Activated T-helper 17 cell treated with anti-CD3 and anti-CD28 coated beads, Interleukin-2, amount 50 U/mL, for 72 hours (primary cell): ENCODE measurements at regions not wholly inside any gene's neighbourhood (a gene's known extent, or its start where the extent isn't known, plus 50 kb on each side); places are given as distances from the start of the nearest gene placed in this dataset.
"Not testable (repeated sequence)": the region's sequence is repeated elsewhere in the genome, so short reads cannot be mapped to it uniquely, and the experiment has no call there.

Experiments used
- ATAC-seq: fragments of 150-1000 bp; cut with Tn5 transposase; replicated peaks from 2 replicates; pipeline ENCODE4 v1.10.0; 2021; ENCODE audit warnings: mild to moderate bottlenecking, moderate library complexity
- H3K27ac Mint-ChIP-seq: one replicate; pipeline ENCODE4 v1.8.0; 2022; ENCODE audit warnings: mixed read lengths
- H3K27me3 Mint-ChIP-seq: one replicate; pipeline ENCODE4 v1.8.0; 2022; ENCODE audit warnings: mixed read lengths
- H3K36me3 Mint-ChIP-seq: one replicate; pipeline ENCODE4 v1.8.0; 2022; ENCODE audit warnings: low read depth, mild to moderate bottlenecking, mixed read lengths
- H3K4me1 Mint-ChIP-seq: one replicate; pipeline ENCODE4 v1.8.0; 2022; ENCODE audit warnings: mixed read lengths
- H3K4me3 Mint-ChIP-seq: one replicate; pipeline ENCODE4 v1.8.0; 2022; ENCODE audit warnings: mild to moderate bottlenecking, mixed read lengths
- H3K9me3 Mint-ChIP-seq: one replicate; pipeline ENCODE4 v1.8.0; 2022; ENCODE audit warnings: mixed read lengths

DNA sequence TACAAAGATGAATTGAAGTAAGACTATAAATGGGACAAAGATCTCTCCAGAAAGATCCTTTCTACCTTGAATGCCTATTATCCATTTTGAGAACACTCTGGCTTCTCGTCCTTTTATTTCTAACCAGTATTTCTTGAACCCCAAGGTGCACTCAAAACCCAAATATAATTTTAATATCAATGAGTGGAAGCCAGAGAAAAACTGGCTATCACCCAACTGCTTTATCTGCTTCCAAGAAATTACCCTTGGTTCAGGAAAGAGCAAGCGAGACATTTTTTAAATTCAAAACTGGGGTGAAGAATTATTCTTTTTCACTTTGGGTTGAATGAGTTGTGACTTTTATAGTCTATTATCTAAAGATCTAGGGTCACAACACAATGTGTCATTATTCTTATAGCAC lies 221.3 kb downstream of the PTH2R start:
- Mint-ChIP-seq H3K4me3 (no peak overlapping the region), H3K36me3 (no peaks in the 10 kb centered on the region), H3K9me3 (no peaks in the 10 kb centered on the region), H3K27me3 (no peaks in the 10 kb centered on the region), H3K4me1 (no peaks in the 10 kb centered on the region), H3K27ac (no peak overlapping the region)
- no peak for ATAC-seq

DNA sequence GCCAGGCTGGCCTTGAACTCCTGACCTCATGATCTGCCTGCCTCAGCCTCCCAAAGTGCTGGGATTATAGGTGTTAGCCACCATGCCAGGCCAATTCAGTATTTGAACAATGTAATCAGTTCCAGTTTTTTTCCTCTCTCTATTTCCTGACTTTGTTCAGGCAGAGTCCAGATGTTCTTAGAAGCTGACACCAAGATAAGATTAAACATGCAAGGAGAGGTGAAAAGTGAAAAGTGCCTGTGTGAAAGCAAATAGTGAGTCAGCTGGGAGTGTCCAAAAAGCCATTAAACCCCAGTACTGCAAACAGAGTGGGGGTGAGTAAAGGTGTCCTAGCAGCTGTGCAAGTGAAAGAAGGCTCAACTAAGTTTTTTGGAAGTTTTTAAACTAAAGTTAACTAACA lies 231.5 kb downstream of the PTH2R start:
- no peak overlapping the region for H3K27ac Mint-ChIP-seq

DNA sequence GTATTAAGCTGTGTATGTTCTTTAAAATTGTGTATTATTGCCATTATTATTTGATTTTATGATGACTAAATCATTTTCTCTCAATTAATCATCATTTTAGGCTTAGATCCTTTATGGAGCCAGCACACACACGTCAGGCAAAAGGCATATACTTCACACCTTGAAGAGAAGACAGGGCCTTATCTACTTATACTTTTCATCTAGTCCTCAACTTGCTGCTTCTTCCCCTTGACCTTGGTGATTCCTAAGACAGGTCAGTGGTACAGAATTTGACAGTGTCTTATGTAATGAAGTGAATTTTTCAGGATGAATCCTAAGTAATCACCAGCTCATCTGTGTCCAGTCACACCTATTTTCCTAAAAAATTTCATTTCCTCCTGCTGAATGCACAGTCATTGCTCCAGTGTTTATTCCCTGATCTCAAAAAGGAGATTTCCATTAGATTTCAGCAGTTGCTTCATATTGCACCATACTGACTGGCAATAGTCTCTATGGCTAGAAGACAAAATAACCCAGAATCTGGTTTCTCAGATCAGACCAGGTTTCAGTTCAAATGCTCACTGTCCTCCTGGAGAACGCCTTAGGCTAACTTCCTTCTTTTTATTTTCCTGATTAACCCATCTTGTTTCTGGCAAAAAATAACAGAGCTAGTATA lies 235.7 kb downstream of the PTH2R start:
- ATAC-seq = no peak
- no peaks in the 10 kb centered on the region for H3K27me3 Mint-ChIP-seq

More for the DNA sequence above, 231.5 kb downstream of the PTH2R start:
- ATAC-seq = no peak
- Mint-ChIP-seq H3K4me1 (no peaks in the 10 kb centered on the region), H3K36me3 (no peaks in the 10 kb centered on the region), H3K27me3 (no peaks in the 10 kb centered on the region), H3K9me3 (no peaks in the 10 kb centered on the region), H3K4me3 (no peak overlapping the region)

DNA sequence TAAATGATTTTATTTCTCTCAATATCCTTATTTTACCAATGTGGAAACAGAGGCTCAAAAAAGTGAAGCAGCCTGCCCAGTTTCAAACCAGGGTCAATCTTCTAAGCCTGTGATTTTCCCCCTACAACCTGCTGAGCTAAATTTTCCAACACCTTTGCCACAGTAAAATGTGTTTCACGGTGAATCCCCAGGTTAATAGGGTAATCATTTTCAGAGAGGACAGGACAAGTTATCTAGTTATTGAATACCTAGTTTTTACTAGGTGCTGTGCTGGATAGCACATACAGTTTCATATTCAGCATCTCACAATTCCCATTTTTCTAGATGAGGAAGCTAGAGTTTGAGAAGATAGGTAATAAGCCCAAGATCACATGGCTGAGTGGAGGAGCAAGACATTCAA lies 236.6 kb downstream of the PTH2R start:
- H3K27ac Mint-ChIP-seq = no peak overlapping the region
- H3K4me3 Mint-ChIP-seq = no peak overlapping the region
- peaks cover 5% of the 10 kb centered on the region for H3K9me3 Mint-ChIP-seq
- ATAC-seq = no peak
- no peaks in the 10 kb centered on the region for H3K4me1 Mint-ChIP-seq
- no peaks in the 10 kb centered on the region for H3K27me3 Mint-ChIP-seq
- no peaks in the 10 kb centered on the region for H3K36me3 Mint-ChIP-seq

More for the DNA sequence above, 235.7 kb downstream of the PTH2R start:
- Mint-ChIP-seq H3K9me3 (peaks cover 5% of the 10 kb centered on the region), H3K4me3 (no peak overlapping the region), H3K27ac (no peak overlapping the region), H3K4me1 (no peaks in the 10 kb centered on the region), H3K36me3 (no peaks in the 10 kb centered on the region)

DNA sequence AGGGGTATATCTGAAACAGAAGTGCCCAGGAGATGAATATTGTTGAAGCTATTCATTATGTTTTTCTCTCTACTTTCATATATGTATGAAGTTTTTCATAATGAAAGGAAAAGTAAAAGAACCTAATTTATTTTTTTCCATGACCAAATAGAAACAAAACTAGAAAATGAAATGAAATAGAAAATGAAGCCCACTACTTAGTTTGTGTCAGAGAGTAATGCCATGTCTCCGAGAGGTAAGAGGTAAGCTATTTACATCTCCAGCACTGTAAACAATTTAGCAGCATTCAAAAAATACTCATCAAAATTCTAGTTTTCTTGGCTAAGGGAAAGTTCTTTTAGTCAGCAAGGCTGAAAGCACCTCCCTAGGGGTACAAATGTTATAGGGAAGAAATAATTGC lies 238.6 kb downstream of the PTH2R start:
- no peak for ATAC-seq
- H3K27me3 Mint-ChIP-seq = no peaks in the 10 kb centered on the region
- no peak overlapping the region for H3K27ac Mint-ChIP-seq
- H3K4me1 Mint-ChIP-seq = no peaks in the 10 kb centered on the region
- no peak overlapping the region for H3K4me3 Mint-ChIP-seq
- H3K36me3 Mint-ChIP-seq = no peaks in the 10 kb centered on the region
- H3K9me3 Mint-ChIP-seq = peaks cover 5% of the 10 kb centered on the region

DNA sequence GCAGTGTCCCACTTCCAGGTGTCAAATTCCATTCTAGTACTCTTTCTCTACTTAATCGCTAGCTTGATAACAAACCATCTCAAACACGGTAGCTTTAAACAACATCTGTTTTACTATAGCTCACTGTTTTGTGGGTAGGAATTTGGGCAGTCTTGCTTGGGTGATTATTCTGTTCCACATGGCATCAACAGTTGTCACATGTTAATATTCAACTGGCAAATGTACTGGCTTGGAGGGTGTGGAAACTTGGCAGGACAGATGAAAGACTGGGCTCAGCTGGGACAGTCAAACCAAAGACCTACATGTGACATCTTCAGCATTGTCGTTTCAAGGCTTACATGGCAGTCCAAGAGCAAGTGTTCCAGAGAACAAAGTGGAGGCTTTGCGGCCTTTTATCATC lies 241.8 kb downstream of the PTH2R start:
- no peak overlapping the region for H3K27ac Mint-ChIP-seq
- no peaks in the 10 kb centered on the region for H3K27me3 Mint-ChIP-seq
- no peaks in the 10 kb centered on the region for H3K4me1 Mint-ChIP-seq
- H3K4me3 Mint-ChIP-seq = no peak overlapping the region
- H3K36me3 Mint-ChIP-seq = no peaks in the 10 kb centered on the region
- ATAC-seq = no peak
- peaks cover 10% of the 10 kb centered on the region for H3K9me3 Mint-ChIP-seq

DNA sequence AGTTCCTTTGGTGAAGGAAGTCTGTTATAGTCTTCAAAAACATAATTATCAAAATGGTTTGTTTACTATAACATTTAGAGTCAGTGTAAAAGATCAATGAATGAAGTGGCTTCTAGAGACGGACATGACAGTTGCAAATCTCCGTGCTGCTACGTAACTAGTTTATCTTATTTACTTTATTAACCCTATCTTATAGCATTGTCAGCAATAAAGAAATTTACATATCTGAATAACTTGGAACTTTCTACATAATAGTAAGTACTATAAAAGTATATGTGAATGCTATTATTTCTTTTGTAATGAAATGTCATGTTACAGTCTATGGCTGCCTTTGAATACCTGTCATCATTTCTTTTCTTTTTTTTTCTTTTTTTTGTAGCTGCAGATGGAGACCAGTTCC lies 246.8 kb downstream of the PTH2R start:
- H3K27me3 Mint-ChIP-seq = no peaks in the 10 kb centered on the region
- H3K4me1 Mint-ChIP-seq = no peaks in the 10 kb centered on the region
- no peak overlapping the region for H3K4me3 Mint-ChIP-seq
- peaks cover 6% of the 10 kb centered on the region for H3K9me3 Mint-ChIP-seq
- no peak for ATAC-seq
- H3K36me3 Mint-ChIP-seq = no peaks in the 10 kb centered on the region
- H3K27ac Mint-ChIP-seq = no peak overlapping the region

DNA sequence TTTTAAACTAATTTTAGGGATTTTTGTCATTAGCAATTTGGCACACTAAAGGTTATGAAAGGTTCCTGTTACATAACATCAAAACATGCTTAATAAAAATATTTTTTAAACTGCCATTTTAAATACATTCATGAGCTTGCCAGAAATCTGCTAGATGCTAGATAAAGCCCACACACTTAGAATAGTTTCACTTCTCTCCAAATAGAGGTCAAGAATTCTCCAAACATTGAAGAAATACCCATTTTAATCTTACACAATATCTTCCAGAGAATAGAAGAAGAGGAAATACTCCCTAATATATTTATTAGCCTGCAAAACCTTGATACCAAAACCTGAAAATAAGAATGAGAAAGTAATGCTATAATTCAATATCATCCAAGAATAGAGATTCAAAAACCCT lies 247.5 kb downstream of the PTH2R start:
- Mint-ChIP-seq H3K9me3 (peaks cover 6% of the 10 kb centered on the region), H3K36me3 (no peaks in the 10 kb centered on the region)

DNA sequence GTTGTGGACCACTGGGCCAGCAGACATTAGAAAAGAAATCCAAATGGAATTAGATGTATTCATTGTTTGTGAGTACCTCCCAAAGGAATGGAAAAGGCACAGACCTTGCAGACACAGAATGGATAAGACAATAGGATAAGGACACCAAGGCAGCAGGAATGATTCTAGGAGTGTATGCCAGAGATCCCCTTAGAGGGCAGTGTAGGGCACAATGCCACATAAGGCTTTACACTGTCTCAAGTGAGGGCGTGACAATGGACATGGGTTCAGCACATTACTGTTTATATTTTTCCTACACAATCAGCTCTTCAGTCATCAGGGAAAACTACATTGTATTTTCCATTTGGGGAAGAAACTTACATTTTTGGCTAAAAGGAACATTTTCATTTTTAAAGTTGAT lies 250.9 kb downstream of the PTH2R start:
- no peak overlapping the region for H3K27ac Mint-ChIP-seq
- H3K9me3 Mint-ChIP-seq = peaks cover 3% of the 10 kb centered on the region
- no peak overlapping the region for H3K4me3 Mint-ChIP-seq
- no peaks in the 10 kb centered on the region for H3K4me1 Mint-ChIP-seq
- H3K36me3 Mint-ChIP-seq = no peaks in the 10 kb centered on the region
- ATAC-seq = no peak
- H3K27me3 Mint-ChIP-seq = no peaks in the 10 kb centered on the region

More for the DNA sequence above, 247.5 kb downstream of the PTH2R start:
- Mint-ChIP-seq H3K27ac (no peak overlapping the region), H3K4me1 (no peaks in the 10 kb centered on the region), H3K4me3 (no peak overlapping the region), H3K27me3 (no peaks in the 10 kb centered on the region)
- ATAC-seq = no peak

DNA sequence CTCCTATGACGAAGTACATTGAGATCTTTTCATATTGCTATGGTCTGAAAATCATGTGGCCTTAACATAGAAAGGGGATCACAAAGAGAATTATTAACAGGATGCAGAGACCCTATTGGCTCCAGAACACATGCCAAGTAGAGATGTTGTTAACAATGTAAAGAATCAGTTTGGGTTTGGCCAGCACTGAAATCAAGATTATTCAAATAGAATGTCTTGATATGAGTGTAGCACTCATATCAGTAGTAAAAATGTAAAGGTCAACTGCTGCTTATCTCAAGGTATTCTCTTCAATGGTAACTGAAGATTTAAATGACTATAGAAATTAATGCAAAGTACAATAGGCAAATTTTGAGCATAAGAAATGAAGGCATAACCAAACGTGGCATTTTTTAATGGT lies 262.8 kb downstream of the PTH2R start:
- H3K27me3 Mint-ChIP-seq = no peaks in the 10 kb centered on the region
- no peak for ATAC-seq

DNA sequence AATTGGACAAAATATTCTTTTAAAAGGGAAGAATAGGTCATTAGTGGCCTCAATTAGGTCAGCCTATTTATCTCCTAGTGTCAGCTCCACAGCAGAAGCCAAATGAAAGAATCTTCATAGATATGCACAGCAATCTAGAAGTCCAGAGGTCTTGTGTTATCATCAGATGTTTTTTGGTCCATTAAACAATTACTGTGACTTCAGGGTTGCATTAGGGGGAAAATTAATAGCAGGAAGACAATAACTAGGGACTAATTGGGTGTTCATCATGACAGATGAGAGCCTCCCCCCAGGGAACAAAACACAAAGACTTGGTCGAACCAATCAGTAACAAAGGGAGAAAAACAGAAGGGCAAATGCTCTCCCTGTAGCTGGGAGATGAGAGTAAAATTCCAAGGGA lies 264.7 kb downstream of the PTH2R start:
- H3K4me3 Mint-ChIP-seq = no peak overlapping the region
- ATAC-seq = no peak
- H3K27me3 Mint-ChIP-seq = no peaks in the 10 kb centered on the region
- H3K9me3 Mint-ChIP-seq = no peaks in the 10 kb centered on the region
- H3K27ac Mint-ChIP-seq = no peak overlapping the region
- H3K4me1 Mint-ChIP-seq = no peaks in the 10 kb centered on the region
- no peaks in the 10 kb centered on the region for H3K36me3 Mint-ChIP-seq

More for the DNA sequence above, 262.8 kb downstream of the PTH2R start:
- H3K9me3 Mint-ChIP-seq = no peaks in the 10 kb centered on the region
- H3K36me3 Mint-ChIP-seq = no peaks in the 10 kb centered on the region
- H3K4me3 Mint-ChIP-seq = no peak overlapping the region
- no peak overlapping the region for H3K27ac Mint-ChIP-seq
- H3K4me1 Mint-ChIP-seq = no peaks in the 10 kb centered on the region

DNA sequence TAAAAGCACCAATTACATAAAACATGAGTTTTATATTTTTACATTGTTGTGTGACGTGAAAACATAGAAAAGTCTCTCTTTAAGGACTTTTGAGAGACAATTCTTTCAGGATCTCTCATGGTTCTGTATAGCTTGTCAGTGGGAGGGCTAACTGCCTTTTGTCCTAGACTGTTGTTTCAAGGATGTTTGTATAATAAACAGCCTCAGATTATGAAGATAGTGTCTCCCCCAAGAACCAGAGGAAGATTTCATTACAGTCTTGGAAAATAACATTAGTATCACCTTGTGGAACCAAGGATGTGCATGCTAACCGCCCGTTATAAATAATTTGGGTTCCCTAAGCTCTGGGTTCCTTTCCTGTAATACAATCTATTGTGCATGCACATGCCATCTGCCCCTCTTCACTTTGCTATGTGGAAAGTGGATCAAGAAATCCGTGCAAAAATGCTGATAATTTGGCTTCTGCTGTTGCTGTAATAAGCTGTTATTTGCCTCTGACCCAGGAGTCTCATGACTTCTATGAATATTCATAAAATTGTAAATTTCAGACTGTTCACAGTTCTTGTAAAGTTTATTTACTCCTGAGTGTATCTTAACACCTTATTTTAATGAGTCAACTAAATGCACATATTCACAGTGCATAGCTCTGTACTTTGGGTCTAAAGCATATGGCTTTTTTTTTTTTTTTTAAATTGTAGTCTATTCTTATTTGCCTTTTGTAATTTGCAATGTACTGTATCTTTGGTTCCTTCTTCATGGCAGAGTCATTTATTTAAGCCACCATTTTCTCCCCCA lies 265.5 kb downstream of the PTH2R start:
- Mint-ChIP-seq H3K36me3 (no peaks in the 10 kb centered on the region), H3K27me3 (no peaks in the 10 kb centered on the region), H3K4me3 (no peak overlapping the region), H3K9me3 (no peaks in the 10 kb centered on the region), H3K27ac (no peak overlapping the region), H3K4me1 (no peaks in the 10 kb centered on the region)
- no peak for ATAC-seq

DNA sequence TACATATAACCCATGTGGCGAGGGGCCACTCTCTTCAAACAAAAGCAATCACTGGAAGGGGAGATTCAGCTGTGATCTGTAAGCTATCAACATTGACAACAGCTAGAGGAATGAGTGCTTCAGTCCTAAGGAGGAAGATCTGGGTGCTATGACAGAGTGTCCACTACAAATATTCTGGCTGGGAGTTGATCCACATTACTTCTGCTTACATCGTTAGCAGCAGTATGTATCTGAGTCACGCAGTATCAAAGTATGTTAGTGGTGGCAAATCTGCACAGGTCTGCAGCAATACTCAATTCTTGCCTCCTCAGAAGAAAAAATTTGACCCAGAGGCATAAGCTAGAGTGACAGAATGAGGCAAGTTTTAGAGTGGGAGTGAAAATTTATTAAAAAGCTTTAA lies 267.0 kb downstream of the PTH2R start:
- no peaks in the 10 kb centered on the region for H3K36me3 Mint-ChIP-seq
- ATAC-seq = no peak
- no peaks in the 10 kb centered on the region for H3K27me3 Mint-ChIP-seq
- H3K9me3 Mint-ChIP-seq = peaks cover 2% of the 10 kb centered on the region
- no peaks in the 10 kb centered on the region for H3K4me1 Mint-ChIP-seq
- no peak overlapping the region for H3K27ac Mint-ChIP-seq
- no peak overlapping the region for H3K4me3 Mint-ChIP-seq

DNA sequence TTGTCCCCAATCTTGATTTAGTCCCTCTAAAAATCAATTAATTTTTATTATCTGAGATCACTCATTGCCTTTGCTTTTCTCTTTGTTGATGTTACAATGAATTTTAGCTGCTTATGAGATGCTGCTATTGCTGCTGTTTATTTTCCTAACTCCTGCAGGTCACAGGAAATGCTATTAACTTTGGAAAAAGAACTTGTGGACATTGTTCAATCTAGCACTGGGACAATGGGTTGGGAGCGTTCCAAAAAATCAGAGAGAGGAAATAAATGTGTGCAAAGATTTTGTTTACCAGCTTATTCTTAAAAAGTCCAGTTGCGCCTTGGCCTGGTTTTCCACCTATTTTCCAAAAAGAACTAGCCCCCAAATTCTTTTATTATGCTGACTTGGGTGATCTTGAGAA lies 268.3 kb downstream of the PTH2R start:
- Mint-ChIP-seq H3K27ac (no peak overlapping the region), H3K4me3 (no peak overlapping the region), H3K36me3 (no peaks in the 10 kb centered on the region), H3K27me3 (no peaks in the 10 kb centered on the region), H3K4me1 (no peaks in the 10 kb centered on the region), H3K9me3 (peaks cover 8% of the 10 kb centered on the region)
- ATAC-seq = no peak

DNA sequence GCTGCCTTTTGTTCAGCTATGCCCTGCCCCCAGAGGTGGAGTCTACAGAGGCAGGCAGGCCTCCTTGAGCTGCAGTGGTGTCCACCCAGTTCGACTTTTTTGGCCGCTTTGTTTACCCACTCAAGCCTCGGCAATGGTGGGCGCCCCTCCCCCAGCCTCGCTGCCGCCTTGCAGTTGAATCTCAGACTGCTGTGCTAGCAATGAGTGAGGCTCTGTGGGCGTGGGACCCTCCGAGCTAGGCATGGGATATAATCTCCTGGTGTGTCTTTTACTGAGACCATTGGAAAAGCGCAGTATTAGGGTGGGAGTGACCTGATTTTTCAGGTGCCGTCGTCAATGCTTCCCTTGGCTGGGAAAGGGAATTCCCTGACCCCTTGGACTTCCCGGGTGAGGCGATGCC lies 279.3 kb downstream of the PTH2R start:
- ATAC-seq, H3K27ac Mint-ChIP-seq, H3K36me3 Mint-ChIP-seq, H3K4me3 Mint-ChIP-seq, H3K4me1 Mint-ChIP-seq, H3K27me3 Mint-ChIP-seq: not testable (repeated sequence)
- peaks cover 14% of the 10 kb centered on the region for H3K9me3 Mint-ChIP-seq
